Small intestine (tissue), 7 donors: ENCODE measurements at regions not wholly inside any gene's neighbourhood (a gene's known extent, or its start where the extent isn't known, plus 50 kb on each side); places are given as distances from the start of the nearest gene placed in this dataset.

Experiments used
- DNase-seq, 2 donors: peaks; one replicate each; pipeline versions ENCODE4 v3.0.0 to v3.0.0-alpha.2; 2013
- FAIRE-seq: peaks from 2 replicates; lab custom pipeline; 2012; peaks lifted over from hg19 to GRCh38; lab: Jason Lieb, UNC
- H3K27ac ChIP-seq, 3 donors: one replicate each; pipeline ENCODE4 v1.5.1; 2013; ENCODE audit warnings: low read length in 2 of 3, mild to moderate bottlenecking in 2 of 3, control low read depth in 1 of 3, inconsistent platforms in 1 of 3, low read depth in 1 of 3, moderate library complexity in 1 of 3
- H3K27me3 ChIP-seq, 3 donors: one replicate each; pipeline ENCODE4 v1.6.1; 2013; ENCODE audit warnings: low read length in 3 of 3, inconsistent platforms in 1 of 3; ENCODE audit not compliant: control insufficient read depth in 3 of 3, insufficient read depth in 3 of 3
- H3K36me3 ChIP-seq, 3 donors: one replicate each; pipeline ENCODE4 v1.6.1; 2013; ENCODE audit warnings: low read length in 3 of 3, inconsistent platforms in 1 of 3, low read depth in 1 of 3, mild to moderate bottlenecking in 1 of 3, moderate library complexity in 1 of 3; ENCODE audit not compliant: control insufficient read depth in 3 of 3, insufficient read depth in 2 of 3
- H3K4me1 ChIP-seq, 3 donors: one replicate each; pipeline ENCODE4 v1.6.1; 2013; ENCODE audit warnings: low read length in 2 of 3, inconsistent platforms in 1 of 3, low read depth in 1 of 3, mild to moderate bottlenecking in 1 of 3, moderate library complexity in 1 of 3; ENCODE audit not compliant: control insufficient read depth in 3 of 3, insufficient read depth in 2 of 3
- H3K4me3 ChIP-seq, 3 donors: one replicate each; pipeline ENCODE4 v1.5.1; 2013; ENCODE audit warnings: low read length in 3 of 3, control low read depth in 1 of 3, inconsistent platforms in 1 of 3, low read depth in 1 of 3, mild to moderate bottlenecking in 1 of 3, moderate library complexity in 1 of 3
- H3K9me3 ChIP-seq, 2 donors: one replicate each; pipeline ENCODE4 v1.6.1; 2013; ENCODE audit warnings: low read depth in 1 of 2, low read length in 1 of 2; ENCODE audit not compliant: control insufficient read depth in 2 of 2, insufficient read depth in 1 of 2
- WGBS, 3 donors: extraction: QIAGEN DNeasy Blood & Tissue Kit; methylation state at CpG; one replicate each; pipeline ENCODE4 v1.1.7; 2013; 5-methylcytosine and 5-hydroxymethylcytosine counted together
- donor health status: healthy with polysubstance abuse.
- donor health status: control.
- donor health status: control.
- donor health status: Bipolar disorder and iron deficiency.
- donor health status: healthy.

GRCh38 chr11:24068197-24068596 is 428.7 kb upstream of the LUZP2 start:
- FAIRE-seq, result no peak
- no peaks in the 10 kb centered on the region for H3K4me1 ChIP-seq
- no peaks in the 10 kb centered on the region for H3K36me3 ChIP-seq
- H3K4me3 ChIP-seq, result no peak overlapping the region
- no peak overlapping the region for H3K27ac ChIP-seq
- DNase-seq, result no peak
- no peaks in the 10 kb centered on the region for H3K27me3 ChIP-seq
- 49 to 63% (median 56%) methylated on average over 2 of the region's 2 CpGs for WGBS, 3 donors
- H3K9me3 ChIP-seq, result no peaks in the 10 kb centered on the region

- FAIRE-seq (no peak), DNase-seq (no peak)
- Histone ChIP-seq H3K27ac (no peak overlapping the region), H3K4me1 (no peaks in the 10 kb centered on the region), H3K27me3 (no peaks in the 10 kb centered on the region), H3K4me3 (no peak overlapping the region), H3K9me3 (peaks cover 0 to 2% of the 10 kb centered on the region in 2 donors), H3K36me3 (no peaks in the 10 kb centered on the region)
- 77 to 83% (median 80%) methylated on average over 3 of the region's 3 CpGs for WGBS, 3 donors
These were observed 426.4 kb upstream of the LUZP2 start for GRCh38 chr11:24070435-24070834.

GRCh38 chr11:24078018-24078417 is 418.8 kb upstream of the LUZP2 start:
- H3K9me3 ChIP-seq, result peaks cover 0 to 2% of the 10 kb centered on the region in 2 donors
- no peaks in the 10 kb centered on the region for H3K4me1 ChIP-seq

DNA sequence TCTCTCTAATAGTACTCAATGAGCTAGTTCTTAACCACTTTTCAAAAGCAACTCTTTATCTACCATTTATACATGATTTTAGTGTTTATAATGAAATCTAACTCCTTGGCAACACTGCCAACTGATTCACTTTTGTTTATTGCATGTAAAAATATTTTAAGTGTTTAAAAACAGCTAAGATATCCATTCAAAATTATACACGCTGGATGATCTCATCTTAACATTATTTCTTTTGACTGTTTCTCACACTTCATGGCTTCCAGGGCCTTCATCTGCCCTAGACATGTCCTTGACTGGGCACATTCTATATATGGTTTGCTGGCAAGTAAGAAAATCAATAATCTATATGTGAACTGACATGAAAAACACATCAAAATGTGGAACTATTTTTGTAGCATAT is 414.6 kb upstream of the LUZP2 start:
- Histone ChIP-seq H3K36me3 (no peaks in the 10 kb centered on the region), H3K27ac (no peak overlapping the region), H3K4me1 (no peaks in the 10 kb centered on the region), H3K27me3 (no peaks in the 10 kb centered on the region), H3K9me3 (no peaks in the 10 kb centered on the region), H3K4me3 (no peak overlapping the region)
- 54 to 76% (median 55%) methylated on average over 1 of the region's 1 CpG for WGBS, 3 donors
- FAIRE-seq, result no peak
- DNase-seq, result no peak

More at GRCh38 chr11:24078018-24078417, 418.8 kb upstream of the LUZP2 start:
- 61 to 69% (median 67%) methylated on average over 3 of the region's 3 CpGs for WGBS, 3 donors
- no peaks in the 10 kb centered on the region for H3K27me3 ChIP-seq
- FAIRE-seq (no peak), DNase-seq (no peak)
- no peaks in the 10 kb centered on the region for H3K36me3 ChIP-seq
- H3K4me3 ChIP-seq, result no peak overlapping the region
- H3K27ac ChIP-seq, result no peak overlapping the region

GRCh38 chr11:24082860-24083259 is 414.0 kb upstream of the LUZP2 start:
- DNase-seq (no peak), FAIRE-seq (no peak)
- Histone ChIP-seq H3K27ac (no peak overlapping the region), H3K4me1 (no peaks in the 10 kb centered on the region), H3K27me3 (no peaks in the 10 kb centered on the region), H3K4me3 (no peak overlapping the region), H3K36me3 (no peaks in the 10 kb centered on the region), H3K9me3 (no peaks in the 10 kb centered on the region)
- WGBS, 3 donors, result 21 to 78% (median 60%) methylated on average over 1 of the region's 1 CpG

DNA sequence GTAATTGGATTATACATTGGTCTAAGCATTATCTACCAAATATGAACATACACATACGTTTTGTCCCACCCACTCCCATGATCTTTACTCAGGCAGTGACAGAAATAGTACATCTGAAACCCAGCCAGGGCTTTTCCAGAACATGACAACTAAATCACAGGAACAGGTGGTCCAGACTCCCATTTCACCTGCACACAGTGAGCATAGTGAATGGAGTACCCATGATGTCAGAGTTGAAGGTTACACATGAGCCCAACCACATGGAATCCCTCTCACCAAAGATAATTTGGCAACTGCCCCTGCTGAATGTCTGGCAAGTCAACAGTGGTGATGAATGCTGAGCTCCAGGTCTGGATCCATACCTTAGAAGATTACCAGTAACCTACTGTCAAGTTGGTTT is 411.9 kb upstream of the LUZP2 start:
- 20 to 48% (median 27%) methylated on average over 1 of the region's 1 CpG for WGBS, 3 donors
- FAIRE-seq, result no peak
- no peaks in the 10 kb centered on the region for H3K36me3 ChIP-seq
- H3K27me3 ChIP-seq, result no peaks in the 10 kb centered on the region
- H3K4me3 ChIP-seq, result no peak overlapping the region
- H3K4me1 ChIP-seq, result no peaks in the 10 kb centered on the region
- DNase-seq, result no peak
- no peak overlapping the region for H3K27ac ChIP-seq
- H3K9me3 ChIP-seq, result no peaks in the 10 kb centered on the region

DNA sequence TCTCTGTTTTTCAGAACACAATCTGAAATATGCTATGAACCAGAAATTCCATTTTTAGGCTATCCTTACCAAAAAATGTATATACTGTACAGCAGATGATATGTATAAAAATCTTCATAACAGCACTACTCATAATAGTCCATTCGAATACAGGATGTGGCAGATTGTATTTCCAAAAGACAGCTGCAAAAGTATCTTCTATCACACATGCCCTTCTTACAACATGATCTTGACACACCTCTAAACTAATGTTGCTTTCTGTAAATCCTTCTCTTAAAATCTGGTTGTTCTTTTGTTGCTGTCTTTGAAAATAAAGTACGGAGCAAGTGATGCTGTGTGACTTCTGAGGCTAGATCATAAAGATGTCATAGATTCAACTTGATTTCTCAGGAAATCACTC is 409.9 kb upstream of the LUZP2 start:
- Histone ChIP-seq H3K4me3 (no peak overlapping the region), H3K36me3 (no peaks in the 10 kb centered on the region), H3K27me3 (no peaks in the 10 kb centered on the region), H3K4me1 (no peaks in the 10 kb centered on the region), H3K27ac (no peak overlapping the region), H3K9me3 (no peaks in the 10 kb centered on the region)
- DNase-seq (no peak), FAIRE-seq (no peak)
- 82 to 86% (median 83%) methylated on average over 2 of the region's 2 CpGs for WGBS, 3 donors

- H3K4me3 ChIP-seq, result no peak overlapping the region
- no peaks in the 10 kb centered on the region for H3K36me3 ChIP-seq
- no peaks in the 10 kb centered on the region for H3K9me3 ChIP-seq
- H3K4me1 ChIP-seq, result no peaks in the 10 kb centered on the region
- H3K27me3 ChIP-seq, result no peaks in the 10 kb centered on the region
- FAIRE-seq (no peak), DNase-seq (no peak)
- no peak overlapping the region for H3K27ac ChIP-seq
- WGBS, 3 donors, result 35 to 67% (median 45%) methylated on average over 2 of the region's 2 CpGs
These were observed 405.3 kb upstream of the LUZP2 start for GRCh38 chr11:24091594-24091993.

DNA sequence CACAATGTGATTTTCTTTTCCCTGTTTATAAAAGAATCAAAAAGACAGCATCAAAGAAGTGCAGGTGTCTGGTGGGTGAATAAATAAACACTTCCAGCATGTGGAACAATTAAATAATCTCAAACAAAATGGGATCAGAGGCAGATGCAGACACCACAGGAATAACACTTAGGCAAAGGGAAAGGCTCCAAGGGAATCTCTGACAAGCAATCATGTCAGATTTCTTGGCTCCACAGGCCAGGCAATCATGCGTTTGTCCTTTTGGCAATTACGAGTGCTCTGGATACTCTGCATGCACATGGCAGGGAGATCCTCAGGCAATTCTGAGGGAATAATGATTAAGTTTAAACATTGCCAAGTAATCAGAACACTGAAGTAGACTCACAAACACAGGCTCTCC is 403.5 kb upstream of the LUZP2 start:
- no peaks in the 10 kb centered on the region for H3K4me1 ChIP-seq
- no peak overlapping the region for H3K4me3 ChIP-seq
- WGBS, 3 donors, result 39 to 85% (median 78%) methylated on average over 2 of the region's 2 CpGs
- H3K27me3 ChIP-seq, result no peaks in the 10 kb centered on the region
- H3K9me3 ChIP-seq, result no peaks in the 10 kb centered on the region
- DNase-seq, result no peak
- no peak overlapping the region for H3K27ac ChIP-seq
- no peaks in the 10 kb centered on the region for H3K36me3 ChIP-seq
- FAIRE-seq, result no peak
